Left lung (tissue), 4 donors: ENCODE measurements at regions not wholly inside any gene's neighbourhood (a gene's known extent, or its start where the extent isn't known, plus 50 kb on each side); places are given as distances from the start of the nearest gene placed in this dataset.

Experiments
- ATAC-seq: fragments of 200-7000 bp; cut with Tn5 transposase; one replicate; pipeline ENCODE4 v1.9.1; 2020; ENCODE audit warnings: moderate library complexity
- DNase-seq, 4 donors: peaks; one replicate each; pipeline ENCODE4 v3.0.0-alpha.2; 2013 to 2020
- H3K27ac ChIP-seq, 2 donors: fragments of 200-600 bp; sonication (generic) in 1 of 2; one replicate each; pipeline versions ENCODE4 v1.5.0 to v1.8.0; 2020 to 2021
- H3K27me3 ChIP-seq, 2 donors: fragments of 200-600 bp; sonication (generic) in 1 of 2; one replicate each; pipeline versions ENCODE4 v1.5.0 to v1.8.0; 2020 to 2021
- H3K36me3 ChIP-seq, 2 donors: fragments of 200-600 bp; sonication (generic) in 1 of 2; one replicate each; pipeline versions ENCODE4 v1.5.0 to v1.8.0; 2020 to 2021
- H3K4me1 ChIP-seq, 2 donors: fragments of 200-600 bp; one replicate each; pipeline ENCODE4 v1.8.0; 2021
- H3K4me3 ChIP-seq, 2 donors: fragments of 200-600 bp; sonication (generic) in 1 of 2; one replicate each; pipeline versions ENCODE4 v1.5.0 to v1.8.0; 2020 to 2021; ENCODE audit warnings: mild to moderate bottlenecking in 1 of 2
- H3K9me3 ChIP-seq, 2 donors: fragments of 200-600 bp; sonication (generic) in 1 of 2; one replicate each; pipeline versions ENCODE4 v1.5.0 to v1.8.0; 2020 to 2021
- intact Hi-C, 2 donors: fragments of 100-400 bp; cut with DNase I; formaldehyde crosslinking; loops; one replicate each; pipeline versions ENCODE4 v1.11.2 to v1.14.2; 2022
- TF ChIP-seq, protein P1 (sequence below), 2 donors: fragments of 200-600 bp; sonication (generic) in 1 of 2; IDR thresholded peaks; one replicate each; pipeline versions ENCODE4 v1.5.0 to v1.8.0; 2021; ENCODE audit warnings: antibody characterized with exemption in 2 of 2
- donor health status: DM: no; HTN: yes; CAD: no.
- donor health status: DM: no; HTN: no; CAD: no.

- Histone ChIP-seq H3K4me1 (no peaks in the 10 kb centered on the region), H3K27ac (no peak overlapping the region), H3K4me3 (no peak overlapping the region), H3K36me3 (no peaks in the 10 kb centered on the region), H3K9me3 (no peaks in the 10 kb centered on the region), H3K27me3 (no peaks in the 10 kb centered on the region)
- intact Hi-C loops: no loop called here
- ATAC-seq: no peak
- DNase-seq: no peak
- TF ChIP-seq, protein P1, sequence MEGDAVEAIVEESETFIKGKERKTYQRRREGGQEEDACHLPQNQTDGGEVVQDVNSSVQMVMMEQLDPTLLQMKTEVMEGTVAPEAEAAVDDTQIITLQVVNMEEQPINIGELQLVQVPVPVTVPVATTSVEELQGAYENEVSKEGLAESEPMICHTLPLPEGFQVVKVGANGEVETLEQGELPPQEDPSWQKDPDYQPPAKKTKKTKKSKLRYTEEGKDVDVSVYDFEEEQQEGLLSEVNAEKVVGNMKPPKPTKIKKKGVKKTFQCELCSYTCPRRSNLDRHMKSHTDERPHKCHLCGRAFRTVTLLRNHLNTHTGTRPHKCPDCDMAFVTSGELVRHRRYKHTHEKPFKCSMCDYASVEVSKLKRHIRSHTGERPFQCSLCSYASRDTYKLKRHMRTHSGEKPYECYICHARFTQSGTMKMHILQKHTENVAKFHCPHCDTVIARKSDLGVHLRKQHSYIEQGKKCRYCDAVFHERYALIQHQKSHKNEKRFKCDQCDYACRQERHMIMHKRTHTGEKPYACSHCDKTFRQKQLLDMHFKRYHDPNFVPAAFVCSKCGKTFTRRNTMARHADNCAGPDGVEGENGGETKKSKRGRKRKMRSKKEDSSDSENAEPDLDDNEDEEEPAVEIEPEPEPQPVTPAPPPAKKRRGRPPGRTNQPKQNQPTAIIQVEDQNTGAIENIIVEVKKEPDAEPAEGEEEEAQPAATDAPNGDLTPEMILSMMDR (IDR thresholded peaks at IDR 0.05): no peak
These were observed 76.7 kb upstream of the SATB1 start for GRCh38 chr3:18501679-18502343.

- H3K36me3 ChIP-seq: no peaks in the 10 kb centered on the region
- no peak overlapping the region for H3K27ac ChIP-seq
- DNase-seq (no peak), ATAC-seq (no peak)
- no peaks in the 10 kb centered on the region for H3K4me1 ChIP-seq
- H3K9me3 ChIP-seq: no peaks in the 10 kb centered on the region
- intact Hi-C loops: no loop called here
- no peak overlapping the region for H3K4me3 ChIP-seq
- TF ChIP-seq, protein P1 (IDR thresholded peaks at IDR 0.05): no peak
- no peaks in the 10 kb centered on the region for H3K27me3 ChIP-seq
These were observed 75.2 kb upstream of the SATB1 start for GRCh38 chr3:18500322-18500721.

DNA sequence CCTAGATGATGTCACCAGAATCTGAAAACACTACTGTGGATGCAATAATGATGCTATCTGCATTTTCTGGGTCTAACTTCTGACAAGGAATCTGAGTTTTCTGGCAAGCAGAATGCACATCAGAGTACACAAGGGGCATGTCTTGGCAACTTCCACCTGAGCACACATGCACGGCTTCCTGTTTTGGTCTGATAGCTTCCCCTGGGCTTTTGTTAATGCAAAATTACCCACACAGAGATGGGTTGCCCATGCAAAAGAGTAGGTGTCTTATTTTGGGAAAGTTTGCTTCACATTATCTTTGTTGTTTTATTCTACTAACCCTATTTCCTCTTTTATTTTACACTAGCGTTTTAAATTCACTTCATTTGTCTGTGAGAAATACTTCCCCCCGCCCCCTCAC, 74.2 kb upstream of the SATB1 start:
- Histone ChIP-seq H3K36me3 (no peaks in the 10 kb centered on the region), H3K4me3 (no peak overlapping the region), H3K9me3 (no peaks in the 10 kb centered on the region), H3K27me3 (no peaks in the 10 kb centered on the region), H3K27ac (no peak overlapping the region), H3K4me1 (no peaks in the 10 kb centered on the region)
- intact Hi-C loops: no loop called here
- no peak for DNase-seq
- ATAC-seq: no peak
- TF ChIP-seq, protein P1 (IDR thresholded peaks at IDR 0.05): no peak

DNA sequence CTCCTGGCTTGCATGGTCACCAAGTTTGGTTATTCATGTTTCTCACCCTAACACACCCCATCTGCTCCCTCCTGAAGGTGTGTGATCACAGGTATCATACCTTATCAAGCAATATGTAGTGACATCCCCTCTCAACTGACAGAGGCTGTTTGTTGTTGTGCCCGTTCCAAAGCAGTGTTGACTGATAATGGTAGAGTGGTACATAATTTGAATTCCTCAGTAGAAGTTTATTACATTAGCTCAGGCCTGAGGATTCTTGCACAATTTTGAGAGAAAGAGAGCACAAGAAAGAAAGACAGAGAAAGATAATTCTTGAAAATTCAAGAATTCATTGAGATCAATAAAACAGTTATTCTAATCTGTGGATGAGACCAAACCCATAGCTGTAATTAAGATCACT, 69.1 kb upstream of the SATB1 start:
- intact Hi-C loops: no loop called here
- no peaks in the 10 kb centered on the region for H3K4me1 ChIP-seq
- H3K9me3 ChIP-seq: no peaks in the 10 kb centered on the region
- ATAC-seq (no peak), DNase-seq (no peak)
- H3K36me3 ChIP-seq: no peaks in the 10 kb centered on the region
- no peaks in the 10 kb centered on the region for H3K27me3 ChIP-seq
- H3K27ac ChIP-seq: no peak overlapping the region
- H3K4me3 ChIP-seq: no peak overlapping the region
- TF ChIP-seq, protein P1 (IDR thresholded peaks at IDR 0.05): no peak

DNA sequence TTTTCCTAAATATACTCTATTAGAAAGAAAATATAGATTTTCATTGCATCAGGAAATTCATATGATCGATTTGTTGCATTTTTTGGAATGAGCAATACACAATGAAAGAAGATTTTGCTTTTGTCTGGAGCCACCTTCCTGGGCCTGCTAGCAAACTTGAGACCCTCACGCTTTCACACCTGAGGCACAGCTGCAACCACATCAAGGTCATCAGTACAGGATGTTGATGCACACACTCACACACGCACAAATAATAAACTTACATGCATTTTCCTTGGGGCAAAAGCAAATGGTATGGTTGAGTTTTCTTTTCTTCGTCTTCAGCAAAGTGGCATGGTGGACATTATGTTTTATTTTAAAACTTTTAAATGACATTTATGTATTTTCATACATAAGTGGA, 64.8 kb upstream of the SATB1 start:
- Histone ChIP-seq H3K4me3 (no peak overlapping the region), H3K9me3 (peaks cover 0 to 5% of the 10 kb centered on the region in 2 donors), H3K4me1 (no peaks in the 10 kb centered on the region), H3K27ac (no peak overlapping the region), H3K36me3 (no peaks in the 10 kb centered on the region), H3K27me3 (no peaks in the 10 kb centered on the region)
- ATAC-seq (no peak), DNase-seq (no peak)
- TF ChIP-seq, protein P1 (IDR thresholded peaks at IDR 0.05): no peak
- intact Hi-C loops: no loop called here
